DND-41 (cell line): ENCODE measurements at regions not wholly inside any gene's neighbourhood (a gene's known extent, or its start where the extent isn't known, plus 50 kb on each side); places are given as distances from the start of the nearest gene placed in this dataset.

Experiments
- CTCF ChIP-seq: IDR thresholded peaks from 2 replicates; pipeline ENCODE4 v1.5.1; 2012; ENCODE audit warnings: borderline replicate concordance, low read length, moderate library complexity, mild to moderate bottlenecking; ENCODE audit not compliant: poor library complexity, severe bottlenecking; ENCODE audit errors: extremely low read depth
- EZH2 ChIP-seq: IDR thresholded peaks from 3 replicates; pipeline ENCODE4 v1.6.1; 2012; ENCODE audit warnings: borderline replicate concordance, low read depth, mild to moderate bottlenecking, moderate library complexity, low read length, inconsistent platforms; ENCODE audit not compliant: severe bottlenecking

GRCh38 chr1:234918961-234919761 lies 209.5 kb downstream of the TOMM20 start:
- TF ChIP-seq EZH2, result no peak
- no peak for TF ChIP-seq CTCF
